ENCODE measurements at regions not wholly inside any gene's neighbourhood (a gene's known extent, or its start where the extent isn't known, plus 50 kb on each side); places are given as distances from the start of the nearest gene placed in this dataset.
"Not testable (repeated sequence)": the region's sequence is repeated elsewhere in the genome, so short reads cannot be mapped to it uniquely, and the experiment has no call there.

- no peak for DNase-seq
Measured at GRCh38 chr5:135157421-135158313, 123.6 kb upstream of the PITX1 start.

- DNase-seq = no peak
Measured at GRCh38 chr5:135156715-135157404, 122.8 kb upstream of the PITX1 start.

DNA sequence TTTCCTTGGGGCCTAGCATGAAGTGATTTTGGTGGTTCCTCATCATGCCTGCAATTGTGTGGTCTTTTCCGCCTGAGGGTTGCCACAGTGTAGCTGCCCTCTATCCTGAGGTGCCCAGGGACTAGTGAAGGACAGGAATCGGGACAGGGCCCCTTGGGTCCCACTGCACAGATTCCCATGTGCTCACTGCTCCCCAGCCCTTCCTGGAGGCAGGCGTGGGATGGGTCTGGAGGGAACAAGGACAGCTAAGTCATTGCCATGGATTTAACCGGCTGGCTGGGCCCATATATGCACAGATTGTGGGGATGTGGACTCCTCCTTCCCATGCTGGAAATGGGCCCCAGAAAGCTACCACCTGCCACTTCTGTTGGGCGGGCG, 122.3 kb upstream of the PITX1 start:
- DNase-seq = no peak

GRCh38 chr5:135155616-135156214, 121.7 kb upstream of the PITX1 start:
- no peak for DNase-seq

DNA sequence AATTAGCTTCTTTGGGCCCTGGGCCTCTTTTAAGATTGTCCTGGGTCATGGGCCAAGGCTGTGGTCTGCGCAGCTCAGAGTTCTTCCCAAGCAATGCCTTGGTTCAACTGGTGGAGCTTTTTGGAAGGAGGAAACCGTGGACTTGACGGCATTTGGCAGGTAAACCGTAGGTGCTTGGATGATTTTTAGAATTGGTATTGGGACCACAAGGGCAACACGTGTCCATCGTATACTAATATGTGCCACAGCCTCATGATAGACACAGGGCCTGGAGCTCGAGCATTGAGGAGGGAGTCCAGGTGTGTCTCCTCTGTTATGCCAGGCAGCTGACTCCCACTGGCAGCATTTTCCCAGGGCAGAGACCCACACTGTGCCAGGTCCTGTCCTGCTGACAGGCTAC, 120.9 kb upstream of the PITX1 start:
- no peak for DNase-seq

- DNase-seq = no peak
Measured at GRCh38 chr5:135154197-135154596, 120.2 kb upstream of the PITX1 start.

DNA sequence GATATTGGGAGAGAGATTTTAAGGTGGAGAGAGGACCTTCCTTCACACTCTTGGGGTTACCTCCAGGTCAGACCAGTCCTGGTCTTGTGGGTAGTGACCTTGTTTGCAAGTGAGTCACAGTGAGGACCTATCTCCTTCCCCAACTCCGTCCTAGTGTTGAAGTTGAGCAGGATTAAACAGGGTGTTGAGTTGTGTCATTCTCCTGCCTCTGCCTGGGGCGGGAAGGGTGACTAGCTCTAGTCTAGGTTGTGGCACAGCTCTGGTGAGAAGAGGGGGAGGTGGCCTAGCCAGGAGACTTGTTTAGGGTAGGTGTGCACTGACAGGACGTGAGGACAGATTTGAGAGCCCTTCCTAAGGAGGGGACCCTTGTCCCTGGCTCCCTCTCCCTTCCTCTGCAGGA, 119.6 kb upstream of the PITX1 start:
- no peak for DNase-seq

- DNase-seq = no peak
Measured at GRCh38 chr5:135153259-135153658, 119.2 kb upstream of the PITX1 start.

GRCh38 chr5:135151660-135152059, 117.6 kb upstream of the PITX1 start:
- not testable (repeated sequence) for DNase-seq

GRCh38 chr5:135151256-135151655, 117.2 kb upstream of the PITX1 start:
- no peak for DNase-seq

GRCh38 chr5:135150767-135151166, 116.7 kb upstream of the PITX1 start:
- DNase-seq = no peak

DNA sequence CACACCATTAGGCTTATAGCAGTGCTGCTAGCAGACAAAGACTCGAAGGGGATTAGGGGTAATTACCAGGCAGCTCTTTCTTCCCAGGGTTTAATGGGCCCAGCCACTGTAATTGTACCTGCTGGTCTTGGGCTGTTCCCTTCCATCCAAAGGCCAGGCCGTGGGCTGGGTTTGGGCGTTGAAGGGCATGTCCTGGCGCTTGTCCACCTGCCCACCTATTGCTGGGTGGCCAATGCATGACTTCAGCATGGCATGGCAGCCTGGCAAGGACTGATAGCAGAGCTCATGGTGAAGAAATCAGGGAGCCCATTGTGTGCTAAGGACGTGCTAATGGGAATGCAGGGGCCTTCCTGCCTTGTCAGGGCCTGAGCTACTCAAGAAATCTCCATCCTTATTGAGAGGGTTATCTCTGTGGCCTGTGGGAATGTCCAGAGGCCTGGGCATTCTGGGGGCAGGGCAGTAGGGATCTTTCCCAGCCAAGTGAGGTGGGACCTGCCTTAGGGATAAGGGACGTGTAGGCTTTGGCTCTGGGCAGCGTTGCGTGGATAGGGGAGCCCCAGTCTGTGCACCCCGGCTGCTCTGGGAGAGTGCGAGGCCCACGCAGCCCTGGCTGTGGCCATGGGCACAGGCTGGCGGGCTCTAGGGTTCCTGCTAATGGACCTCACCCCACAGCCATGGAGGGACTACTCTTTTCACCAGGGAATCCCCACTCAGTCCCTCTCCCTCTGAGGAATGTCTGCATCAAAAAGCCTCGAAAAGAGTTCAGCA, 116.1 kb upstream of the PITX1 start:
- DNase-seq = no peak

DNA sequence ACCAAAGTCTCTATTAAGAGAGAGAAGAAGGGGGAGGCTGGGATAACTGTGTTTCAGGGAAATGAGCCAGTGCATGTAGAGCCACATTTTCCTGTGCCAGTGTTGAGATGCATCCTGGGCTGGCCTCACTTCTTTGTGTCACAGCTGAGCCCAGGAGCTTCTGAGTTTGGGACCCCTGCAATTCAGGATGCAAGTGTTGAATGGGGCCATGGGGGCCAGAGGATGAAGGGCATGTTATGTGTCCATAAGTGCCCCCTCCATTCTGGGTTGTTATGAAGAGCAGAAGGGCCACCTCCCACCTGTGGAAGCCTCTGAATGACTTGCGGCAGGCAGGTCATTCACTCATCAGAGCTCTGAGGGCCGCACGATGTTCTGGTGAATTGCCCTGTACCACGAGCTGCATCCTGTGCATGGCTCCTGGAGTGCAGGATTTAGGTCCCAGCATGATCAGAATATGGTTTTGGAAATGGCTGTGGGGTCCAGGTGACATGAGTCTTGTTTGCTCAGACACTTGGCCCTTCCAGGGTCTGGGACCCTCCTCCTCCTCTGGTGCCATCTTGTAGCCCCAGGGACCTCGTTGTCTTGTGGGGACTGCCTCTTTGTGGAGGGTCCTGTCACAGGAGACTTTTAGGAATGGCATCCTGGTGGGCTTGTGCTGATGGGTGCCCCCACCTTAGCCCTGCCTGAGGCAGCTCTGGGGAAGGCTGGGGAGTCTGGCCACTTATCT, 115.4 kb upstream of the PITX1 start:
- no peak for DNase-seq

GRCh38 chr5:135147294-135148090, 113.5 kb upstream of the PITX1 start:
- DNase-seq = no peak

DNA sequence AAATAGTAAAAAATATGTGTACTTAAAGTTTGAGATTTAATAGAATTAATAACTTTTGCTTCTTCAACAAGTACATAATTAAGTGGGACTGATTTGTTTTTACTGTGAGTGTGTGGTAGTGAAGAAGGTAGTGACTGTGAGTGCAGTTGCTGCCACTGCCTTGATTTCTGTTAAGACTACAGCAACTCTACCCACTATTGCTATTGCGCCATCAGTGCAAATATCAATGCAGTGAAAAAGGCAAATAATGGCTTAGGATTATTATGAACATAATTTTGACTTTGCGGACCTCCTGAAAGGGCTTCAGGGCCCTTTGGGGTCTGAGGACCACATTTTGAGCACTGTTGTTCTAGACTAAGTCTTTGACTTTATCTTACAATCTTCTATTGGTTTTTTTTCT, 112.0 kb upstream of the PITX1 start:
- DNase-seq = no peak

- DNase-seq = not testable (repeated sequence)
Measured at GRCh38 chr5:135143682-135144081, 109.7 kb upstream of the PITX1 start.

GRCh38 chr5:135141303-135142268, 107.6 kb upstream of the PITX1 start:
- no peak for DNase-seq

GRCh38 chr5:135140446-135141204, 106.6 kb upstream of the PITX1 start:
- DNase-seq = no peak

All from skin of body (tissue), 1 donor.